Endothelial cell of hepatic sinusoid (primary cell): ENCODE measurements at regions not wholly inside any gene's neighbourhood (a gene's known extent, or its start where the extent isn't known, plus 50 kb on each side); places are given as distances from the start of the nearest gene placed in this dataset.
"Not testable (repeated sequence)": the region's sequence is repeated elsewhere in the genome, so short reads cannot be mapped to it uniquely, and the experiment has no call there.

ENCODE experiments used
- in situ Hi-C: cut with HindIII; loops from 2 replicates; pipeline ENCODE4 v1.10.0; 2017; ENCODE audit warnings: low sequenced_read_pairs

DNA sequence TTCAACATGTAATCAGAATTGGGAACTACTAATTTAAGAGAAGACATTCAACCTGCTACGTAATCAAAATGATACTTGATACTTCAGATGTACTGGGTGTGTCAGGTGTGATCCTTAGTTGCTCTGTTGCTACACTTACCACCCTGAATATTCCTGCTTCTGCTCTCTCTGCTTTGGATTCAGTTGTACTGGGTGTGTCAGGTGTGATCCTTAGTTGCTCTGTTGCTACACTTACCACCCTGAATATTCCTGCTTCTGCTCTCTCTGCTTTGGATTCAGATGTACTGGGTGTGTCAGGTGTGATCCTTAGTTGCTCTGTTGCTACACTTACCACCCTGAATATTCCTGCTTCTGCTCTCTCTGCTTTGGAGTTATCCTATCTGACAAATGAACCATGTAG is 290.2 kb downstream of the RAB38 start:
- in situ Hi-C loops, result not testable (repeated sequence)

DNA sequence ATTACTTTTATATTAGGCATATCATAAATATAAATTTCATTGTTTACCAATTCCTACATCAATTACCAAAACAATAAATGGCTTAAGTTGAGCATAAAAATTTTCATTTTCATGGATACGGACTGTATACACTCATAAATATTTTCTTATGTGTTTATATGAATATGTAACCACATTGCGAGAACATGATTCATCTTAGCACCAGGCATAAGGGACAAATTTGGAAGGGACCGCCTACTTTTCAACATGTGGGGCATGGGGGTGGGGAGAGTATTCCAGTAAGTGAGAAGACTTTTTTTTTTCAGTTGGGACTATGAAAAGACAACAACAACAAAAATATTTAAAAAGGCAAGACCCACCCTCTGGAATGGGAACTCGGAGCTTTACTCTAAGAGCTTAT is 296.1 kb downstream of the RAB38 start:
- in situ Hi-C loops, result no loop called here

DNA sequence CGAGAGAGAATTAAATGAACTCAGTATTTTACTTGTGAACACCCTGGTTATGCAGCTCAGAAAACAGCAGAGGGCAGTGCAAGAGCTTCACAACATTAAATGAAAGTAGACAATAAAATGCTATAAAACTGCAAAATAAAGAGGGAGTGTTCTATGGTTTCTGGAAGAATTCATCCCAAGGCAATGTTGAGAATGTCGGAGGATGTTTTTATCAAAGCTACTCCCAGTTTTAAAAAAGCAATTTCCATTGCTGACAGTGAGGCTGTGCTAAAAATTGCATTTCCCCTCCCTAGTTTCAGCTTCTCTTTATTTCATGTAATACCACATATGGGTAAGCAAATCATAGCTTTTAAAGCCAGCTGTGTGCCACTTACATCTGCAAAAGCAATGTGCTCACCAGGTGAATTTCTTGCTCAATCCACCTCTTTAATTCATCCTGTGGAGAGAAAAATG is 296.8 kb downstream of the RAB38 start:
- in situ Hi-C loops, result no loop called here

DNA sequence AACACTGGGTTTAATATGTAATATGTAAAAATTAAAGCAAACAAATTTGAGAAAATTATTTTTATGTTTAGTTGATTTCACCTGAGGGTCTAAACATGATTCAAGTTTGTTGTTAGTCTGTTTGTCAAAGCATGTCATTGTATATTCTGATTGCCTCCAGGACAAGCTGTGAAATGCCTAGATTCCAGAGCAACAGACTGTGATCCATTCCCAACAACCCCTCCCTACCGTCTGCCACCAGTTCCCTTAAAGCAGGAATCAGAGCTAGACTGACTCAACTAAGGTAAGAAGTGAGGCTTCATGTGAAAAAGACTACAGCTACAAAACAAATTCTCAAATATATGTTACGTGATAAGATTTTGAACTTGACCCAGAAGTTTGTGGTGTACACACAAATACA is 304.2 kb downstream of the RAB38 start:
- in situ Hi-C loops, result no loop called here

GRCh38 chr11:87870086-87870485 is 305.2 kb downstream of the RAB38 start:
- in situ Hi-C loops, result no loop called here

- in situ Hi-C loops, result no loop called here
These were observed 308.3 kb downstream of the RAB38 start for GRCh38 chr11:87866951-87867350.

- in situ Hi-C loops, result no loop called here
These were observed 314.2 kb downstream of the RAB38 start for GRCh38 chr11:87861030-87861429.

GRCh38 chr11:87859636-87860035 is 315.6 kb downstream of the RAB38 start:
- in situ Hi-C loops, result no loop called here

DNA sequence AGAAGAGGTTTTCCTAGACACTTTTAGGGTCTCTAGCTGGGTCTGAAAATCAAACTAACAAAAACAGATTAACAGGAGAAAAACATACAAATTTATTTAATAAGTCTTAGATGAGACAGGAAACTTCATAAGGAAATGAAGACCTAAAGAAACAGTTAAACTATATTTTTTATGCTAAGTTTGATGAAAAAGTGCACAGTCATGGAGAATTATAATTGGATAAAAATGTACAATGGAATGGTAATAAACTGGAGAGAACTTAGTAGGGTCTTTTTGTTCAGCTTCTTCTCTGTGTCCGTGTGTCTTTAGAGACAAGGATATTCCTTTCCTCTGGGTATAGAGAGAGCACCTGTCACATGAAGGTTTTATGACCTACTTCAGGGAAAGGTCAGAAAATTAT is 323.4 kb downstream of the RAB38 start:
- in situ Hi-C loops, result no loop called here

- in situ Hi-C loops, result no loop called here
These were observed 324.0 kb downstream of the RAB38 start for GRCh38 chr11:87851234-87851633.

GRCh38 chr11:87849216-87849615 is 326.0 kb downstream of the RAB38 start:
- in situ Hi-C loops, result no loop called here

DNA sequence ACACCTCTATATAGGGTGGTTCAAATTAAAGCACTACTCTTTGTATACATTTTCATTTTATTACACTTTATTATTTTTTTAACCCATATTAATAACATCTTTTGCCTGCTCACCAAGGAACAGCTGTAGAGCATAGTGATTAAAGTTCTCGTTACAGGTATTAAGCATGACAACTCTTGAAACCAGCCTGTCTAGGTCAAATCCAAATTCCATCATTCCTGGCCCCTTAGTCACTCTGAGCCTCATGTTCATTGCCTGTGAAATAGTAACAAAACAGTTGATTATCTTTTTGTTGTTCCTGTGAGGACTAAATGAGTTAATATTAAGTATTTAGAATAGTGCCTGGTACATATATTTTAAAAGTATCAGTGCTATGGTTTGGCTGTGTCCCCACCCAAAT is 334.5 kb downstream of the RAB38 start:
- in situ Hi-C loops, result no loop called here

DNA sequence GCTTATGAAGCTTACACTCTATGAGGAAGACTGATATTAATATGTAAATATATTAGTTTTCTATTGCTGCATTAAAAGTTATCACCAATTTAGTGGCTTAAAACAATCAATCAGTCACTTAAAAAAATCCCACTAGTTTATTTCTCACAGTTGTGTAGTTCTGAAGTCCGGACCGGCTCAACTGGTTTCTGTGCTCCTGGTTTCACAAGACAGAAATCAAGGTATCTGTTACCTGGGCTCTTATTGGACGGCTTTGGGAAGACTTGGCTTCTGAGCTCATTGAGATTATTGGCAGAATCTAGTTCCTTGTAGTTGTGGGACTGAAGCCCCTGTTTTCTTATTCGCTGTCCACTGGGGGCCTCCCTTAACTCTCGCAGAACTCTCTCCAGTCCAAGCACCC is 343.0 kb downstream of the RAB38 start:
- in situ Hi-C loops, result no loop called here

DNA sequence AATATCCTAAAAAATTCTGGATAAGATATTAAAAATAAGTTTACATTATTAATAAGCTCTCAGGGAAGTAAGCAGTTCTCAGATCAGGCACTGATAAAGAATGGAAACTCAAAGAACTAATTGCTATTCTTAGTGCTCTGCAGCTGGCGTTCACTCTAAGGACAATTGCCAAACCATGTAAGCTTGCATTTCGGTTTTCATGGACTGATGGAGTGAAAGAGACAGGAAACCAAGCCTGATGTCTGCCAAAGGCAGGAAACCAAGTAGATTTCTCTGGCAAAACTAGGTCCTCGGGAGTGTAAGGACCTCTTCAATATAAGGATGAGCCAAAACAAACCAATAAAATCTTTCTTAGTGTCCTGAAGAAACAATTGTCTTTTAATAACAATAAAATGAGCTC is 355.2 kb downstream of the RAB38 start:
- in situ Hi-C loops, result no loop called here

DNA sequence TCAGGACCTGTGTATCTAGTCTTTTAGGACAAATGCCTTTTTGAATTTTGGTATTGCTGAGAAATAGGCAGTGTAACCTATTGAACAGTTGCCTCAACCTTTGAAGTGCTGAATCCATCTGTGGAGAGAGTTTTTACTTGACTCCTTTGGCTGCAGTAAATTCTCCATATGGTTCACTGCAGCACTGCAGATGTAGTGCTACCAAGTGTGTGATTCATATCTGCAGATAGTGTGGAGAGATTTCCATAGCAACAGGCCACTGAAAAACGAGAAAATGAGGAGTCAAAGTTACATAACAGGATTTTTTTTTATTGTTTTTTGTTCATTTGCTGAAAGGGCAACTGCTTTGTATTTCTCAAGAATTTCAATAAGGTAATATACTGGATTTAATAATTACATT is 356.1 kb downstream of the RAB38 start:
- in situ Hi-C loops, result no loop called here

- in situ Hi-C loops, result no loop called here
These were observed 362.5 kb downstream of the RAB38 start for GRCh38 chr11:87812571-87813365.

DNA sequence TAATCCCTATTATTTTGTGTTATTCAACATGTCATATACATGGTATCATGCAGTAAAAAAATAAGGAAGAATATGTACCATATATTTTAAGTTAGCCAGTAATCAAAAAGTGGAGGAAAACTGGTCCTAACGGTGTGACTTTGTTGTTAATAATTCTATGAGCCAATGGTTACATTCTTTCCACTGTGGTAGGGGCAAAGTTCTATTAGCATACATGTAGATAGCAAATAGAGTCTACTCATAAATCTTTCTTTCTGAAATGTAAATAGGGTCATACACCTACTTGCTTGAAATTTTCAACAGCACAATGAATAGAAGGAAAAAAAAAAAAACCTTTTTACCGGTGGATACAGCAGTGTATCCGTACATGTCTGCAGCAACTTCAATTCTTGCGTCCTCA is 364.8 kb downstream of the RAB38 start:
- in situ Hi-C loops, result no loop called here

DNA sequence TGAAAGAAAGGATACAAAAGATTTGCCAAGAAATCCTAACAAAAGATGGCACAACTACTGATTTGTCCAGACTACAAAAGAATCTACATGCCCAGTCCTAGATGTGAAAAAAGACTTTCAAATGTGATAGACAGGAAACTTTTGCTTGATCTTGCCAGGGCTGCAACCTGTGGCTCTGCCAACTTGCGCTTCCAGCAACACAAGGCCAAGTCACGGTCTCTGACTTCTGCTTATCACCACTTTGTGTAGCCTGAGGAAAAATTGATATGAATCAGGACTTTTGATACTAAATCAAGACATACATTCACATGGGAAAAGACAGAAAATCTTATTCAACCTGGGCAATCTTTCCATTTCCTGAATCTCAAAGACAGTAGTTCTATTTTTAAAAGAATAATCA is 366.0 kb downstream of the RAB38 start:
- in situ Hi-C loops, result no loop called here

DNA sequence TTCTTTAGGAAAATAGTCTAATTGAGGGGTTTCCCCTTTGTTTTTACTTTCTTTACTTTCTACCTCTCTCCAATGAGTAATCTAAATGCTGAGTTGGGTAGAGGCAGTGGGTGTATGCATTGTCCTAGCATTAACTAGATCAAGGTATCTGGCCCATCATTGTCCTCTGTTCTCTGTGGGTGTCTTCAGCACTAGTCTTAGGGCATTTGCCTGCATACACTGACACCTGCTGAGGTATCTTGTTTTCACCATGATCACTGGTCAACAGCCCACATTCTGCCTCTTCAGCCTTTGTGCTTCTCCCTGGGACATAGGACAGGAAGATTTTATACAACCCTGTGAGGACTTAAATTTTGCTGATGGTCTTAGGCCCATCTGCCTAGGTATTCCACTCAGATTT is 371.1 kb downstream of the RAB38 start:
- in situ Hi-C loops, result no loop called here

- in situ Hi-C loops, result no loop called here
These were observed 371.5 kb downstream of the RAB38 start for GRCh38 chr11:87803748-87804147.

DNA sequence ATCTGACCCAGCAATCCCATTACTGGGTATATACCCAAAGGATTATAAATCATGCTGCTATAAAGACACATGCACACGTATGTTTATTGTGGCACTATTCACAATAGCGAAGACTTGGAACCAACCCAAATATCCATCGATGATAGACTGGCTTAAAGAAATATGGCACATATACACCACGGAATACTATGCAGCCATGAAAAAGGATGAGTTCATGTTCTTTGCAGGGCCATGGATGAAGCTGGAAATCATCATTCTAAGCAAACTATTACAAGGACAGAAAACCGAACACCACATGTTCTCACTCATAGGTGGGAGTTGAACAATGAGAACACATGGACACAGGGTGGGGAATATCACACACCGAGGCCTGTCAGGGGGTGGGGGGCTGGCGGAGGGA is 390.4 kb downstream of the RAB38 start:
- in situ Hi-C loops, result not testable (repeated sequence)

DNA sequence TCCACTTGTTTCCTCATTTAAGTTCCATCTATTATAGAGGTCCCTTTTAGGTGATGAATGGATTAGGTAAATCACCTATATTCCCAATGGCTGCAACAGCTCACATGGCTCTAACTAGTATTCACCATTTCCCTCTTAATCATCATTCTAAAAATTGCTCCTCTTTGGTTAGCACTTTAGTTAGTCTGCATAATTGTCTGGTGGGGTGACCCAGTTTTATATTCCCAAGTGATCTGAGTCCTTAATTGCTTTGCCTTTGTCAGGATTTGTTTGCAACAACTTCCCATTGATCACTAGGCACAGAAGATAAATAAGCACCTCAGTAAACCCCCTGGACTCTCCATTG is 395.2 kb downstream of the RAB38 start:
- in situ Hi-C loops, result no loop called here
